Testis (tissue), 2 donors: ENCODE measurements at regions not wholly inside any gene's neighbourhood (a gene's known extent, or its start where the extent isn't known, plus 50 kb on each side); places are given as distances from the start of the nearest gene placed in this dataset.

Experiments
- DNase-seq: peaks from one replicate; pipeline ENCODE4 v3.0.0-alpha.2; 2019
- H3K27ac ChIP-seq, 2 donors: fragments of 200-600 bp; sonication (generic); one replicate each; pipeline ENCODE4 v1.5.1; 2019
- H3K27me3 ChIP-seq: fragments of 200-600 bp; sonication (generic); one replicate; pipeline ENCODE4 v1.5.1; 2019
- H3K36me3 ChIP-seq: fragments of 200-600 bp; sonication (generic); one replicate; pipeline ENCODE4 v1.5.1; 2017; ENCODE audit warnings: low read depth; ENCODE audit errors: missing control alignments
- H3K4me1 ChIP-seq: fragments of 200-600 bp; sonication (generic); one replicate; pipeline ENCODE4 v1.5.1; 2019
- H3K4me3 ChIP-seq, 2 donors: fragments of 200-600 bp; sonication (generic); one replicate each; pipeline ENCODE4 v1.5.1; 2017 to 2019
- H3K9me3 ChIP-seq: fragments of 200-600 bp; sonication (generic); one replicate; pipeline ENCODE4 v1.5.1; 2017
- POLR2A ChIP-seq: fragments of 450-650 bp; IDR thresholded peaks from one replicate; pipeline ENCODE4 v1.6.1; 2017; ENCODE audit warnings: antibody characterized with exemption, mild to moderate bottlenecking, moderate library complexity
- WGBS, 2 donors: methylation state at CpG; one replicate each; pipeline ENCODE4 v1.1.5; 2018; 5-methylcytosine and 5-hydroxymethylcytosine counted together
- intact Hi-C: fragments of 100-400 bp; cut with DNase I; formaldehyde crosslinking; loops from one replicate; pipeline ENCODE4 v1.15.1; 2023; ENCODE audit warnings: low total_unique reads
- TF ChIP-seq, protein P1 (sequence below), 3 experiments: fragments of 450-650 bp in 2 of 3; fragments of 200-600 bp in 1 of 3; sonication (generic) in 1 of 3; IDR thresholded peaks; one replicate each; pipeline ENCODE4 v1.5.1; 2016 to 2019; ENCODE audit warnings: antibody characterized with exemption in 3 of 3, mild to moderate bottlenecking in 2 of 3, moderate library complexity in 1 of 3

DNA sequence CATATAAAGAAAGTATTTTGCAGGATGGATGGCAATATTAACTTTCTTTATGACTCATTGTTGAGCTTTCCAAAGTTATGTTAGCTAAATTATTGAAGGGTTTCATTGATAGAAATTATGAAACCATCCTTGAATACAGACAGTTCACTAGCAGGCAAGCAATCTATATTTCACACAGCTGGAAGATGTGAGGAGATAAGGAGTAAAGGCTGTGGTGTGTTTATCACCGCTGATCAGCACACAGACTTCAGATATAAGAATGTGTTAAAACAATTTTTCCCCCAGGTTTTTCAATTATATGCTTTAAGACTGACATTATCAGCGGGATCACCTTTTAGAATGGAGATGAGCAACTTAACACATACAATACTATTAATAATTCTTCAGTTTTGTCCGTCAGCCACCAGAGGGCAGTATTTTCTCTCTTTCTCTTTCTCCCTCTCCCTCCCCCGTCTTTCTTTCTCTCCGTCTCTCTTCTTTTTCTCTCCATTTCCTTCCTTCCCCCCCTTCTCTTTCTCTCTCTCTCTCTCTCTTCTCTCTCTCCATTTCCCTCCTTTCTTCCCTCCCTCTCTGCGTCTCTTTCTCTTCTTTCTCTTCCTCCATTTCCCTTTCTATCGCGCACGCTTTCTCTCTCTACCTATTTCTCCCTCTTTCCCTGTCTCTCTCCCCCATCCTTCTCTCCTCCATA is 62.9 kb upstream of the FAM171A1 start:
- TF ChIP-seq, protein P1, sequence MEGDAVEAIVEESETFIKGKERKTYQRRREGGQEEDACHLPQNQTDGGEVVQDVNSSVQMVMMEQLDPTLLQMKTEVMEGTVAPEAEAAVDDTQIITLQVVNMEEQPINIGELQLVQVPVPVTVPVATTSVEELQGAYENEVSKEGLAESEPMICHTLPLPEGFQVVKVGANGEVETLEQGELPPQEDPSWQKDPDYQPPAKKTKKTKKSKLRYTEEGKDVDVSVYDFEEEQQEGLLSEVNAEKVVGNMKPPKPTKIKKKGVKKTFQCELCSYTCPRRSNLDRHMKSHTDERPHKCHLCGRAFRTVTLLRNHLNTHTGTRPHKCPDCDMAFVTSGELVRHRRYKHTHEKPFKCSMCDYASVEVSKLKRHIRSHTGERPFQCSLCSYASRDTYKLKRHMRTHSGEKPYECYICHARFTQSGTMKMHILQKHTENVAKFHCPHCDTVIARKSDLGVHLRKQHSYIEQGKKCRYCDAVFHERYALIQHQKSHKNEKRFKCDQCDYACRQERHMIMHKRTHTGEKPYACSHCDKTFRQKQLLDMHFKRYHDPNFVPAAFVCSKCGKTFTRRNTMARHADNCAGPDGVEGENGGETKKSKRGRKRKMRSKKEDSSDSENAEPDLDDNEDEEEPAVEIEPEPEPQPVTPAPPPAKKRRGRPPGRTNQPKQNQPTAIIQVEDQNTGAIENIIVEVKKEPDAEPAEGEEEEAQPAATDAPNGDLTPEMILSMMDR (IDR thresholded peaks at IDR 0.05): peak; percentile 84 to 90 (median 84)
- no peak for TF ChIP-seq POLR2A
- H3K4me3 ChIP-seq: peak overlapping the region; percentile 24 to 36
- H3K4me1 ChIP-seq: peaks cover 6% of the 10 kb centered on the region
- no peaks in the 10 kb centered on the region for H3K9me3 ChIP-seq
- intact Hi-C loops: loop anchor here (5.0 kb wide), 1 partner anchor 283 kb away; the partner anchor contains the start of gene ITGA8
- H3K27me3 ChIP-seq: no peaks in the 10 kb centered on the region
- no peaks in the 10 kb centered on the region for H3K36me3 ChIP-seq
- DNase-seq: peak; percentile 70
- 6 to 10% methylated on average over 9 of the region's 9 CpGs for WGBS, 2 donors
- H3K27ac ChIP-seq: no peak overlapping the region

DNA sequence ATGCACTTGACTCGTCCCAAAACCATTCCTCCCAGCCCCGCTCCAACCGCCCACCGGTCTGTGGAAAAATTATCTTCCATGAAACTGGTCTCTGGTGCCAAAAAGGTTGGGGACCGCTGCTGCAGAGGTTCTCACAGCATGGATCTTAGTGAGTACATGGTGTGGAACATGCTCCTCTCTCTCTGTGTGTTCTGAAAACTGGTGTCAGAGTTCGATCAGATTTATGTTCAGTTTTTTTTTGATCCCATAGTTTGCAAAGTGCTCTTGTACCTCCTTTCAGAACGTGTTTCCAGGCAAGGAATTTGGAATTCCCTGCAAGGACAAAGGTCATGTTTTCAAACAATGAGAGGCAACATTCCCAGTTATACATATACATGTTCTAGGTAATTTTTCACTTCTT is 61.2 kb upstream of the FAM171A1 start:
- Histone ChIP-seq H3K4me1 (peaks cover 6% of the 10 kb centered on the region), H3K27ac (no peak overlapping the region), H3K36me3 (no peaks in the 10 kb centered on the region), H3K9me3 (no peaks in the 10 kb centered on the region), H3K27me3 (no peaks in the 10 kb centered on the region), H3K4me3 (no peak overlapping the region)
- no peak for DNase-seq
- WGBS, 2 donors: 63 to 65% methylated on average over 7 of the region's 7 CpGs
- intact Hi-C loops: loop anchor here (5.0 kb wide), 1 partner anchor 285 kb away; the partner anchor contains the start of gene ITGA8
- TF ChIP-seq, protein P1 (IDR thresholded peaks at IDR 0.05): no peak
- TF ChIP-seq POLR2A: no peak

DNA sequence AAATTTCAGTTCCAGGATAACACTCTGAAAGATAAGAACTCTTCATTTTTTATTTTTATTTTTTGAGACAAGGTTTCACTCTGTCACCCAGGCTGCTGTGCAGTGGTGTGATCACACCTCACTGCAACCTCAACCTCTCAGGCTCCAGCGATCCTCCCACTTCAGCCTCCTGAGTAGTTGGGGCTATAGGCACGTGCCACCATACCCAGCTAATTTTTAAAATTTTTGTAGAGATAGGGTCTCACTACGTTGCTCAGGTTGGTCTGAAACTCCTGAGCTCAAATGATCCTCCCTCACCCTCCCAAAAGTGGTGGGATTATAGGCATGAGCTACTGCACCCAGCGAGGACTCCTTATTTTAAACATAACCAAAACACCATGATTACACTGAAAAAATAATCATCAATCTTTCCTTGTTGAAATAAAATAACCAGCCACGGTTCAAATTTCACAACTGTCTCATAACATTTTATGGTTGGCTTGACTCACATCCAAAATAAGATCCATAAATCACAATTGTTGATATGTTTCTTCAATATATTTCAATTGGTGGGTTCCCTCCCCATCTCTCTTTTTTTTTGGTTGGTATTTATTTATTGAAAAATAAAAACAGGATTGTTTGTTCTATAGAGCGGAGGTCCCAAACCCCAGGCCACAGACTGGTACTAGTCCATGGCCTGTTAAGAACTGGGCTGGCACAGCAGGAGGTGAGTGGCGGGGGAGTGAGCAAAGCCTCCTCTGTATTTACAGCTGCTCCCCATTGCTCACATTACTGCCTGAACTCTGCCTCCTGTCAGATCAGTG is 60.1 kb upstream of the FAM171A1 start:
- H3K9me3 ChIP-seq: no peaks in the 10 kb centered on the region
- intact Hi-C loops: loop anchor here (5.0 kb wide), 1 partner anchor 286 kb away; the partner anchor contains the start of gene ITGA8
- H3K27ac ChIP-seq: no peak overlapping the region
- no peak for TF ChIP-seq POLR2A
- TF ChIP-seq, protein P1 (IDR thresholded peaks at IDR 0.05): no peak
- H3K4me1 ChIP-seq: peaks cover 6% of the 10 kb centered on the region
- WGBS, 2 donors: 87 to 88% methylated on average over 7 of the region's 7 CpGs
- H3K36me3 ChIP-seq: no peaks in the 10 kb centered on the region
- H3K4me3 ChIP-seq: no peak overlapping the region
- no peaks in the 10 kb centered on the region for H3K27me3 ChIP-seq
- DNase-seq: no peak

DNA sequence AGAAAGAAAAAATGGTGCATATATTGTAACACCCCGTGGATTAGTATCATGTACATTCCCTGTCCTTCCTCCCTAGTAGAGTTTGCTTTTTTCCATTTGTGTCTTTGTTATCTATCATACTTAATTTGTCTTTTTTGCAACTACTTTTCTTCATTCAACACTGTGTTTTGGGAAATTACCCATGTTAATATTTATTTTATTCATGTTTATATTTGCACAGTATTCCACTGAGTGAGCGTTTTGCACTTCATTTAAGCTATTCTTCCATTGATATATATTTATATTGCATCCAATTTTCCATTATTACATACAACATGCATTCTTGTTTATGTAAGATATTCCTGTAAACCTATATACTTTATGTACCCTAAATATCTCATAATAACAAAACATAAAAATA is 57.6 kb upstream of the FAM171A1 start:
- 61 to 66% methylated on average over 2 of the region's 2 CpGs for WGBS, 2 donors
- TF ChIP-seq POLR2A: no peak
- TF ChIP-seq, protein P1 (IDR thresholded peaks at IDR 0.05): no peak
- intact Hi-C loops: no loop called here

More for the DNA sequence above, 57.6 kb upstream of the FAM171A1 start:
- Histone ChIP-seq H3K9me3 (no peaks in the 10 kb centered on the region), H3K36me3 (no peaks in the 10 kb centered on the region), H3K27me3 (no peaks in the 10 kb centered on the region), H3K4me1 (no peaks in the 10 kb centered on the region), H3K27ac (no peak overlapping the region), H3K4me3 (no peak overlapping the region)
- DNase-seq: no peak
